HEK293 (cell line): ENCODE measurements at regions not wholly inside any gene's neighbourhood (a gene's known extent, or its start where the extent isn't known, plus 50 kb on each side); places are given as distances from the start of the nearest gene placed in this dataset.

Experiments
- CTCF ChIA-PET: fragments of 350-600 bp; formaldehyde crosslinking; extraction: SDS; loops from one replicate; lab custom pipeline; 2021; ENCODE audit warnings: antibody characterized with exemption; lab: Yijun Ruan, JAX
- POLR2A ChIA-PET: fragments of 300-600 bp; formaldehyde crosslinking; extraction: SDS; loops from one replicate; lab custom pipeline; 2020; ENCODE audit warnings: antibody characterized with exemption, inconsistent platforms; lab: Yijun Ruan, JAX
- H3K27ac ChIP-seq: fragments of 200-500 bp; sonication (Bioruptor generic); 2 replicates; pipeline ENCODE4 v1.5.1; 2014; ENCODE audit warnings: low read depth, low read length, control low read depth, inconsistent platforms; ENCODE audit errors: extremely low read depth
- H3K36me3 ChIP-seq, 2 experiments: fragments of 200-500 bp in 1 of 2; sonication (Bioruptor generic) in 1 of 2; 1 replicate in 1 of 2; 2 replicates in 1 of 2; pipeline ENCODE4 v1.5.1; 2014 to 2017; ENCODE audit warnings: inconsistent platforms in 2 of 2, low read length in 2 of 2; ENCODE audit not compliant: control insufficient read depth in 2 of 2, insufficient read depth in 1 of 2
- H3K4me1 ChIP-seq: fragments of 200-500 bp; sonication (Bioruptor generic); 2 replicates; pipeline ENCODE4 v1.5.1; 2014; ENCODE audit warnings: mild to moderate bottlenecking, low read length, inconsistent platforms; ENCODE audit not compliant: control insufficient read depth, insufficient read depth
- H3K4me3 ChIP-seq: 2 replicates; pipeline ENCODE4 v1.5.1; 2011; ENCODE audit warnings: low read depth, mild to moderate bottlenecking, control low read depth, low read length, moderate library complexity
- H3K9me3 ChIP-seq: fragments of 200-500 bp; sonication (Bioruptor generic); 2 replicates; pipeline ENCODE4 v1.5.1; 2014; ENCODE audit warnings: low read depth, low read length, inconsistent platforms; ENCODE audit not compliant: control insufficient read depth, insufficient read depth
- BCL11A ChIP-seq: fragments of 450-650 bp; formaldehyde crosslinking; IDR thresholded peaks from 2 replicates; pipeline ENCODE4 v1.5.1; 2016; ENCODE audit warnings: low read depth, missing biosample characterization, missing genetic modification characterization
- FEZF1 ChIP-seq: fragments of 450-650 bp; formaldehyde crosslinking; IDR thresholded peaks from 2 replicates; pipeline ENCODE4 v1.5.1; 2016; ENCODE audit warnings: missing biosample characterization, missing genetic modification characterization
- HIC1 ChIP-seq: fragments of 450-650 bp; formaldehyde crosslinking; IDR thresholded peaks from 2 replicates; pipeline ENCODE4 v1.5.1; 2016; ENCODE audit warnings: missing biosample characterization, missing genetic modification characterization
- INSM2 ChIP-seq: fragments of 450-650 bp; formaldehyde crosslinking; IDR thresholded peaks from 2 replicates; pipeline ENCODE4 v1.5.1; 2016; ENCODE audit warnings: missing biosample characterization, missing genetic modification characterization
- KLF10 ChIP-seq: fragments of 450-650 bp; IDR thresholded peaks from 2 replicates; pipeline ENCODE4 v1.5.1; 2018; ENCODE audit warnings: missing biosample characterization, mild to moderate bottlenecking, missing genetic modification characterization
- KLF7 ChIP-seq: fragments of 450-650 bp; formaldehyde crosslinking; IDR thresholded peaks from 2 replicates; pipeline ENCODE4 v1.5.1; 2016; ENCODE audit warnings: missing biosample characterization, missing genetic modification characterization, borderline replicate concordance
- SCRT1 ChIP-seq: fragments of 450-650 bp; formaldehyde crosslinking; IDR thresholded peaks from 2 replicates; pipeline ENCODE4 v1.5.1; 2016; ENCODE audit warnings: missing biosample characterization, missing genetic modification characterization, borderline replicate concordance
- SP2 ChIP-seq: fragments of 450-650 bp; formaldehyde crosslinking; IDR thresholded peaks from 2 replicates; pipeline ENCODE4 v1.5.1; 2016; ENCODE audit warnings: missing biosample characterization, missing genetic modification characterization
- SP3 ChIP-seq: fragments of 450-650 bp; formaldehyde crosslinking; IDR thresholded peaks from 2 replicates; pipeline ENCODE4 v1.5.1; 2016; ENCODE audit warnings: missing biosample characterization, missing genetic modification characterization
- TCF7L2 ChIP-seq: IDR thresholded peaks from 2 replicates; pipeline ENCODE4 v1.6.1; 2011; ENCODE audit warnings: low read depth, mild to moderate bottlenecking, inconsistent platforms, low read length, moderate library complexity, borderline replicate concordance
- TRIM28 ChIP-seq: IDR thresholded peaks from 2 replicates; pipeline ENCODE4 v1.6.1; 2011; ENCODE audit warnings: low read length, control low read depth, borderline replicate concordance
- ZBTB21 ChIP-seq: fragments of 450-650 bp; formaldehyde crosslinking; IDR thresholded peaks from 2 replicates; pipeline ENCODE4 v1.5.1; 2017; ENCODE audit warnings: missing biosample characterization, missing genetic modification characterization
- ZEB2 ChIP-seq: fragments of 450-650 bp; formaldehyde crosslinking; IDR thresholded peaks from 2 replicates; pipeline ENCODE4 v1.5.1; 2016; ENCODE audit warnings: missing biosample characterization, missing genetic modification characterization
- ZIC2 ChIP-seq: fragments of 450-650 bp; formaldehyde crosslinking; IDR thresholded peaks from 2 replicates; pipeline ENCODE4 v1.5.1; 2016; ENCODE audit warnings: missing biosample characterization, missing genetic modification characterization
- ZNF112 ChIP-seq: fragments of 450-650 bp; formaldehyde crosslinking; IDR thresholded peaks from 2 replicates; pipeline ENCODE4 v1.5.0; 2017; ENCODE audit warnings: missing biosample characterization, missing genetic modification characterization
- ZNF184 ChIP-seq: fragments of 450-650 bp; IDR thresholded peaks from 2 replicates; pipeline ENCODE4 v1.5.1; 2018; ENCODE audit warnings: missing biosample characterization, mild to moderate bottlenecking, missing genetic modification characterization
- ZNF24 ChIP-seq: fragments of 450-650 bp; formaldehyde crosslinking; IDR thresholded peaks from 2 replicates; pipeline ENCODE4 v1.5.1; 2016; ENCODE audit warnings: missing biosample characterization, missing genetic modification characterization
- ZNF292 ChIP-seq: fragments of 450-650 bp; formaldehyde crosslinking; IDR thresholded peaks from 2 replicates; pipeline ENCODE4 v1.5.1; 2016; ENCODE audit warnings: low read depth, missing biosample characterization, missing genetic modification characterization, borderline replicate concordance
- ZNF324 ChIP-seq: fragments of 450-650 bp; formaldehyde crosslinking; IDR thresholded peaks from 2 replicates; pipeline ENCODE4 v1.5.1; 2016; ENCODE audit warnings: missing biosample characterization, missing genetic modification characterization
- ZNF341 ChIP-seq: fragments of 450-650 bp; formaldehyde crosslinking; IDR thresholded peaks from 2 replicates; pipeline ENCODE4; 2016; ENCODE audit warnings: low read depth, missing biosample characterization, missing genetic modification characterization
- ZNF585B ChIP-seq: fragments of 450-650 bp; formaldehyde crosslinking; IDR thresholded peaks from 2 replicates; pipeline ENCODE4 v1.5.1; 2016; ENCODE audit warnings: missing biosample characterization, missing genetic modification characterization
- ZNF610 ChIP-seq: fragments of 450-650 bp; formaldehyde crosslinking; IDR thresholded peaks from 2 replicates; pipeline ENCODE4 v1.5.1; 2016; ENCODE audit warnings: missing biosample characterization, missing genetic modification characterization, borderline replicate concordance
- ZNF621 ChIP-seq: fragments of 450-650 bp; formaldehyde crosslinking; IDR thresholded peaks from 2 replicates; pipeline ENCODE4 v1.5.1; 2017; ENCODE audit warnings: missing biosample characterization, missing genetic modification characterization
- ZNF623 ChIP-seq: fragments of 450-650 bp; formaldehyde crosslinking; IDR thresholded peaks from 2 replicates; pipeline ENCODE4 v1.5.1; 2016; ENCODE audit warnings: missing biosample characterization, missing genetic modification characterization
- ZNF660 ChIP-seq: fragments of 450-650 bp; IDR thresholded peaks from 2 replicates; pipeline ENCODE4 v1.5.1; 2018; ENCODE audit warnings: missing biosample characterization, mild to moderate bottlenecking, missing genetic modification characterization
- ZNF692 ChIP-seq: fragments of 450-650 bp; formaldehyde crosslinking; IDR thresholded peaks from 2 replicates; pipeline ENCODE4 v1.5.1; 2016; ENCODE audit warnings: missing biosample characterization, missing genetic modification characterization
- ZSCAN30 ChIP-seq: fragments of 450-650 bp; IDR thresholded peaks from 2 replicates; pipeline ENCODE4 v1.5.1; 2018; ENCODE audit warnings: missing biosample characterization, mild to moderate bottlenecking, missing genetic modification characterization, moderate library complexity
- TF ChIP-seq, protein P1 (sequence below): fragments of 450-650 bp; formaldehyde crosslinking; IDR thresholded peaks from 2 replicates; pipeline ENCODE4 v1.5.1; 2016; ENCODE audit warnings: missing biosample characterization, missing genetic modification characterization
- TF ChIP-seq, protein P2 (sequence below): fragments of 450-650 bp; formaldehyde crosslinking; IDR thresholded peaks from 2 replicates; pipeline ENCODE4 v1.5.1; 2017; ENCODE audit warnings: missing biosample characterization, missing genetic modification characterization

- H3K36me3 ChIP-seq, result no peaks in the 10 kb centered on the region
- ChIA-PET CTCF (interaction anchor here (1.0 to 1.2 kb wide), 3 partner anchors 17 to 219 kb away, joined by 3 read pairs; no protein-coding TSS in a partner anchor), POLR2A (no interaction called here)
- no peaks in the 10 kb centered on the region for H3K9me3 ChIP-seq
- H3K4me3 ChIP-seq, result no peak overlapping the region
- H3K27ac ChIP-seq, result no peak overlapping the region
- peaks cover 17% of the 10 kb centered on the region for H3K4me1 ChIP-seq
- TF ChIP-seq FEZF1 (tag by site-specific recombination) (peak; percentile 36; the same call in 1 of the 2 replicates), INSM2 (tag by site-specific recombination) (peak; percentile 54; the same call in 1 of the 2 replicates), TRIM28 (peak; percentile 51; the same call in 1 of the 2 replicates), ZNF623 (tag by site-specific recombination) (no peak), ZNF660 (tag by site-specific recombination) (peak; percentile 79), ZNF341 (no peak), ZNF610 (tag by site-specific recombination) (no peak), ZNF112 (tag by site-specific recombination) (no peak), TCF7L2 (no peak), SP2 (no peak), ZBTB21 (tag by site-specific recombination) (peak; percentile 39; the same call in 1 of the 2 replicates), ZNF585B (no peak), BCL11A (peak; percentile 67; the same call in 1 of the 2 replicates), KLF7 (no peak), ZNF292 (tag by site-specific recombination) (no peak), ZNF324 (tag by site-specific recombination) (no peak), ZEB2 (tag by site-specific recombination) (peak; percentile 73; the same call in 1 of the 2 replicates), ZNF621 (no peak), ZNF184 (tag by site-specific recombination) (0 out of 2 replicates have a peak, but pooled peaks have one; percentile 13), ZNF24 (tag by site-specific recombination) (no peak), ZIC2 (tag by site-specific recombination) (no peak), KLF10 (tag by site-specific recombination) (no peak), ZSCAN30 (tag by site-specific recombination) (no peak), ZNF692 (tag by site-specific recombination) (0 out of 2 replicates have a peak, but pooled peaks have one; percentile 24), SCRT1 (no peak), HIC1 (peak; percentile 91), SP3 (tag by site-specific recombination) (peak; percentile 10; the same call in 1 of the 2 replicates)
- TF ChIP-seq, protein P1, sequence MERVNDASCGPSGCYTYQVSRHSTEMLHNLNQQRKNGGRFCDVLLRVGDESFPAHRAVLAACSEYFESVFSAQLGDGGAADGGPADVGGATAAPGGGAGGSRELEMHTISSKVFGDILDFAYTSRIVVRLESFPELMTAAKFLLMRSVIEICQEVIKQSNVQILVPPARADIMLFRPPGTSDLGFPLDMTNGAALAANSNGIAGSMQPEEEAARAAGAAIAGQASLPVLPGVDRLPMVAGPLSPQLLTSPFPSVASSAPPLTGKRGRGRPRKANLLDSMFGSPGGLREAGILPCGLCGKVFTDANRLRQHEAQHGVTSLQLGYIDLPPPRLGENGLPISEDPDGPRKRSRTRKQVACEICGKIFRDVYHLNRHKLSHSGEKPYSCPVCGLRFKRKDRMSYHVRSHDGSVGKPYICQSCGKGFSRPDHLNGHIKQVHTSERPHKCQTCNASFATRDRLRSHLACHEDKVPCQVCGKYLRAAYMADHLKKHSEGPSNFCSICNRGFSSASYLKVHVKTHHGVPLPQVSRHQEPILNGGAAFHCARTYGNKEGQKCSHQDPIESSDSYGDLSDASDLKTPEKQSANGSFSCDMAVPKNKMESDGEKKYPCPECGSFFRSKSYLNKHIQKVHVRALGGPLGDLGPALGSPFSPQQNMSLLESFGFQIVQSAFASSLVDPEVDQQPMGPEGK (tag by site-specific recombination), result no peak
- TF ChIP-seq, protein P2, sequence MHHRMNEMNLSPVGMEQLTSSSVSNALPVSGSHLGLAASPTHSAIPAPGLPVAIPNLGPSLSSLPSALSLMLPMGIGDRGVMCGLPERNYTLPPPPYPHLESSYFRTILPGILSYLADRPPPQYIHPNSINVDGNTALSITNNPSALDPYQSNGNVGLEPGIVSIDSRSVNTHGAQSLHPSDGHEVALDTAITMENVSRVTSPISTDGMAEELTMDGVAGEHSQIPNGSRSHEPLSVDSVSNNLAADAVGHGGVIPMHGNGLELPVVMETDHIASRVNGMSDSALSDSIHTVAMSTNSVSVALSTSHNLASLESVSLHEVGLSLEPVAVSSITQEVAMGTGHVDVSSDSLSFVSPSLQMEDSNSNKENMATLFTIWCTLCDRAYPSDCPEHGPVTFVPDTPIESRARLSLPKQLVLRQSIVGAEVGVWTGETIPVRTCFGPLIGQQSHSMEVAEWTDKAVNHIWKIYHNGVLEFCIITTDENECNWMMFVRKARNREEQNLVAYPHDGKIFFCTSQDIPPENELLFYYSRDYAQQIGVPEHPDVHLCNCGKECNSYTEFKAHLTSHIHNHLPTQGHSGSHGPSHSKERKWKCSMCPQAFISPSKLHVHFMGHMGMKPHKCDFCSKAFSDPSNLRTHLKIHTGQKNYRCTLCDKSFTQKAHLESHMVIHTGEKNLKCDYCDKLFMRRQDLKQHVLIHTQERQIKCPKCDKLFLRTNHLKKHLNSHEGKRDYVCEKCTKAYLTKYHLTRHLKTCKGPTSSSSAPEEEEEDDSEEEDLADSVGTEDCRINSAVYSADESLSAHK (tag by site-specific recombination), result no peak
Observed at GRCh38 chr1:8094481-8095241, 68.6 kb upstream of the ERRFI1 start.
